ENCODE measurements at regions not wholly inside any gene's neighbourhood (a gene's known extent, or its start where the extent isn't known, plus 50 kb on each side); places are given as distances from the start of the nearest gene placed in this dataset.
"Not testable (repeated sequence)": the region's sequence is repeated elsewhere in the genome, so short reads cannot be mapped to it uniquely, and the experiment has no call there.

GRCh38 chr4:120636120-120636630, 286.4 kb downstream of the PRDM5 start:
- DNase-seq: no peak

- DNase-seq: no peak
These were observed 288.7 kb downstream of the PRDM5 start for GRCh38 chr4:120633810-120634209.

DNA sequence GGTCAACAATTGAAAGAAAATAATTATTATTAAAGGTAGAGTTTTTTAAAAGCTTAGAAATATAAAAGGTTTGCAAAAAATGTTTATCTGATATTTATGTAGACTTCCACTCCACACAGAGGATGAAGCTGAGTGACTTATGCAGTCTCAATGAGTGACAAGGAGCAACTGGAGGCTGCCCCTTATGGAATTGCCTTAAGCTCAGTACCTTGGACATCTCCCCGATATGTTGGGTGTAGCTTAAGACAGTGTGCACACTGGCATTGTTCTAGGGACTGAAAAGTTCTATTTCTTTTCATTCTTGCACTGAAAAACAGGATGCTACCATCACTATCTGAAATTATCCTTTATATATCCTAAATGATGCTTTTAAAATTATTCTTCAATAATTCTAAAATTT, 292.1 kb downstream of the PRDM5 start:
- no peak for DNase-seq

DNA sequence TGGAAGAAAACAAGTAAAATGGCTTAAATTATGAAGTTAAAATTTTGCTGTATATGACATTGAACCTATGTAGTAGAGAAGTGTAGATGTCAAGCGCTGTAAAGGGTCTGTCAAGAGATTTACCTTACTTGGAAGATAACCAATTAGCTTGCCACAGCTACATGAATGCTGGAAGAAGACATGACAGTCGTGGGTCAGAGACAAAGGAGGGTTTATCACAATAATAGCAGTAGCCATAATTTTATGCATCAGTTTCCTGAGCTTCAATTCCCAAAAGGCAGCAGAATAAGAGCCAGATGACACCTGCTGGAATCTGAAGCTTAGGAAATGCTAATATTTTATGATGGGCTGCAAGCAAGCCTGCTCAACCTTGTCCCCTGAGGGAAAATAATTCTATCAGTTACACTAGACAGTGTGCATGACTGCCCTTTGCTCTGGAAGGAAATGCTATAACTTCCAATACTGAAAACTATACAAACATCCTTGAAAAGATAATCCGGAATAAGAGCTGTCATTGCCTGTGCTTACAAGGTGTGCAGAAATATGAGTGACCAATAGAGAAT, 292.9 kb downstream of the PRDM5 start:
- no peak for DNase-seq

DNA sequence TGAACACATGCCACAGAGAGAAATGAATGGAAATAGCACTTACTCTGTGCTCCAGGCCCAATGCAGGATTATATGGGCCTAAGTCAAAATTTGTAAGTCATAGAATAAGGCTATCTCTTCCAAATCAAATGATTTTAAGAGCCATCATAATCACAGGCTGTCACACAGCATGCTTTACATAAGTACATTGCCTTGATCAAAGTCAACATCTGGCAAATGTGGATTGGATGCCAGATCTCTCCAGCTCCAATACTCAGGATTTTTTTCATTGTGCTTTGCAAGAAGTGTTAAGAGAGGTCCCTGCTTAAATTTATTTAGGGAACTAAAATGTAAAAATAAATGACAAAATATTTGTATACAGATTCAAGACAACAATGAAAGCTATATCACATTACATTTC, 299.9 kb downstream of the PRDM5 start:
- no peak for DNase-seq

DNA sequence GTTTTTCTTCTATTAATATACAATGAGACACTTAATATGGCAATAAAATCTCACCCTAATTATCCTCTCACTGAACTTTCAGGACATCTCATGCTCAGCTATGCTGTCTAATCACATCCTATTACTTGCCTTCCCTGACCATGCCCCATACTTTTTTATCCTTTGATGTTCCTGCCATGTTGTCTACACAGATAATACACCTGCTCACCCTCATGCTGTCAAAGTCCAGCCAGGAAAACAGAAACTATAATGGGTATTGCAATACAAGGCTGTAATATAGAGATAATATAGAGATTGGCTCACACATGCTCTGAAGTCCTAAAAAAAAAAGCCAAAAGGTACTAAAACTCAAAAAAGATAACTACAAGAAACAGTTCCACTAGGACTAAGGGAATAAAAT, 305.4 kb downstream of the PRDM5 start:
- no peak for DNase-seq

GRCh38 chr4:120616041-120616440, 306.5 kb downstream of the PRDM5 start:
- DNase-seq: no peak

DNA sequence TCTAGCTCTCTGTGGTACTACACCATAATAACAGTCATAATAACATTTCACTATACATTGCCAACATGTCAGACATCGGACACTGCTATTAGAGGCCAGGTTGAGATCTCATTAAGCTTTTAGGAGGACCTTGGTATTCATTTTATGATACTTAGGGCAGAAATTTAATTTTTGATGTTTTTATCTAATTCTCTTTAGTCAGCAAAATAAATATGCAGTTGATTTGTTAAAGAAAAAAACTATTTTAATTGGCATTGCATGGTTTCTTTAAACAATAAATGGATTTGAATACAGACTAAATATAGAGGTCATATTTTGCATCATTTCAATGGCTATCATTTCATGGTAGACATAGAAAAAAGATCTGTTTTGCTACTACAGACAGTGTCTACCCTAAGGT, 308.7 kb downstream of the PRDM5 start:
- no peak for DNase-seq

- no peak for DNase-seq
These were observed 311.4 kb downstream of the PRDM5 start for GRCh38 chr4:120611092-120611491.

DNA sequence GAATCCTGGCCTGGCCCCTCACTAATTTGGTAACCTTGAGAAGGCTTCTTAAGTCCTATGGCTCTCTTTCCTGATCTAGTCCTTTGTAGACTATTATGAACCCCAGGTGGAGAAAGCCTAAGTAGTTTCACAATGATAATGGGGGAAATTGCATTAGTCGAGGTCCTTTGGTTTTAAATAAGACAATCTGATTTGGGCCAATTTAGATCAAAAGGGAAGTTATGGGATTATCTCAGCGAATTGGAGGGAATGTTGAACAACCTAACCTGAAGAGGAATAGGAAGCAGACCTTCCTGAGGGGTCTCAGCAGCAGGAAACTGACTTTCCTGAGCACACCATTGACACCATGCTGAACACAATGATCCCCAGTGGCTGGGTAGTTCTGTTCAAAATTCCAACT, 331.5 kb downstream of the PRDM5 start:
- DNase-seq: no peak

DNA sequence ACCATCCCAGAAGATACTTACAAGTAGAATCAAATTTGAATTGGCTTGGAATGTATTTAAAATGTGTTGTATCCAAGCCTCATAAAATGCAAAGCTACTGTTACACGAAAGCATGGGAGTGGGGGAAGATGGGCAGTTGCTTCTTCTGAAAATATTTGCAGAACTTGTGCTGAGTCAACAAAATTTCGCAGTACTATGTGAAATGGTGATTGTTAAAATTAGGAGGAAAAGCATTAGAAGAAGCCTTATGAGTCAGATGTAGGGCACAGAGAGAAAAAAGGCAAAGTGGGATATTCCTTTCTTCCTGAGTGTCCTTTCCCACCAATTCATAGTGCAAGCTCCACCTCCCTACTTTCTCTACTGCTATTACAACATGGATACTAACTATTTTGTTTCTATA, 332.7 kb downstream of the PRDM5 start:
- DNase-seq: no peak

- no peak for DNase-seq
These were observed 353.8 kb downstream of the PRDM5 start for GRCh38 chr4:120568731-120569130.

DNA sequence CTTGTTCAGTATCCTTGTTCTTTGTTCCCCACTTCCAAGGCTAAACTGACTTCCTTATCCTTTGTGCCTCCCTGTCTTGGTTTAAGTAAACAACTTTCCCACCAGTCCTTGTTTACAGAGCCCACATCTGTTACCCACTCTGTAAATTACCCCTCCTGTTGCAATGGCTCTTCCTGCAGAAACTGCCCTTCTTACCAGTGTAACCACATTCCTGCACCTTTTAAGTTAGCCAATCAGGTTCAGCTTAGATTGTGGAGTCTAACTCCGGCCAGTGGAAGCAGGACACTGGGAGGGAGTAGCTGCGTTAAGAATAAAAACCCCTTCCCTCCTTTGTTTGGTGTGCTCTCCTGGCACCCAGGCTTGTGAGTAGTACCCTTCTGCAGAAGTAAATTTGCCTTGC, 360.9 kb downstream of the PRDM5 start:
- DNase-seq: no peak

DNA sequence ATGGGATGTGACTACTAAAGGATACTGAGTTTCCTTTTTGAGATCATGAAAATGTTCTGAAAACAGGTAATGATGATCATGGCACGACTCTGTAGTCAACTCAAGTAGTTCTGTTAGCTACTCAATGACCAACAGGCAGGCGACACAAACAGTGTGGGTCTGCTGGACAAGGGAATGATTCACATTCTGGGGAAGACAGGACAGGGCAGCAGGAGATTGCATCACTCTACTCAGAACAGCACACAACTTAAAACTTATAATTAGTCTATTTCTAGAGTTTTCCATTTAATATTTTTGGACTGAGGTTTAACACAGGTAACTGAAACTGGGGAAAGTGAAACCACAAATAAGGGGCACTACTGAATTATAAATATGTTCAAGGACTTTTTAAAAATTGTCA, 365.2 kb downstream of the PRDM5 start:
- no peak for DNase-seq

GRCh38 chr4:120555058-120555457, 367.5 kb downstream of the PRDM5 start:
- no peak for DNase-seq

DNA sequence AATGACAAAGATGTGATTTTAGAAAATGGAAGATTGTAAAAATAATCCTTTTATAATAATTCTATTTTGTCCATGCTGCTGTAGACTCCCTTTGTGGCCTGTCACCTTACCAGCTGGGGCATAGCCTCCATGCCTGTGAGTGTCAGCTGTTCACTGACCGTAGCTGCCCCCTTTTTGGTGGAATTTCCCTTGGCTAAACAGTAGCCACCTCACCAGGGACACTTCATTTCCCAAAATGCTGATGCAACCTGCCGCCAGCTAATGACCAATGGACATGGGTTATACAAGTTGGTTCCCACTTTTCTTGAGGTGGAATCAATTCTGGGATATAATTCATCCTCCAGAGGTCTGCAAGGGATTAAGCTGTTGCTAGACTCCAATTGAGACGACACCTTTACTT, 368.4 kb downstream of the PRDM5 start:
- DNase-seq: no peak

- not testable (repeated sequence) for DNase-seq
These were observed 371.8 kb downstream of the PRDM5 start for GRCh38 chr4:120550624-120551220.

- DNase-seq: no peak
These were observed 373.4 kb downstream of the PRDM5 start for GRCh38 chr4:120549011-120549570.

- no peak for DNase-seq
These were observed 377.1 kb downstream of the PRDM5 start for GRCh38 chr4:120545391-120545790.

DNA sequence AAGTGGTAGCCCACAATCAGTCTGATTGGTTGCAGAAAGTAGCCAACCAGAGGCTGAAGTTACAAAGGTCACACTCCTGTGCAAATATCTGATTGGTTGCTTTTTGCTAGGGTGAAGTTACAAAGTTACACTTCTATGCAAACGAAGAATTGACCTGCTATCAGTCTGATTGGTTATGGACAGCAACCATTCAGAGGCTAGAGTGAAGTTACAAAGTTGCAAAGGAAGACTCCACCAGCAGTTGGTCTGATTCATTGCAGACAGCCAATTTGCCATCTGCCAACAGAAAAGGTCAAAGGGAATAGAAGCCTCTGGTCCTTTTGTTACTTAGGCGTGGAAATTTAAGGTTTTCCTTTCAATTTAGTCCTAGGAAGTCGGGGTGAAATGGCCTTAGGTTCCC, 377.7 kb downstream of the PRDM5 start:
- DNase-seq: no peak

DNA sequence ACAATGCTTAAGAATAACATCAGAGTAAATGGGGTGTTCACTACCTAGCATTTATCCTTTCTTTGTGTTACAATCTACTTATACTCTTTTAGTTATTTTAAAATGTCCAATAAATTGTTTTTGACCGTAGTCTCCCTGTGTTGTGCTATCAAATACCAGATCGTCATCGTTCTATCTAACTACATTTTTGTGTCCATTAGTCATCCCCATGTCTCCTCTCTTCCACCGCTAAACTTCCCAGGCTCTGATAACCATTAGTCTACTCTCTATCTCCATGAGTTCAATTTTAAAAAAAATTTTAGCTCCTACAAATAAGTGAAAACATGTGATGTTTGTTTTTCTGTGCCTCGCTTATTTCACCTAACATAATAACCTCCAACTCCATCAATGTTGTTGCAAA, 381.9 kb downstream of the PRDM5 start:
- DNase-seq: no peak

DNA sequence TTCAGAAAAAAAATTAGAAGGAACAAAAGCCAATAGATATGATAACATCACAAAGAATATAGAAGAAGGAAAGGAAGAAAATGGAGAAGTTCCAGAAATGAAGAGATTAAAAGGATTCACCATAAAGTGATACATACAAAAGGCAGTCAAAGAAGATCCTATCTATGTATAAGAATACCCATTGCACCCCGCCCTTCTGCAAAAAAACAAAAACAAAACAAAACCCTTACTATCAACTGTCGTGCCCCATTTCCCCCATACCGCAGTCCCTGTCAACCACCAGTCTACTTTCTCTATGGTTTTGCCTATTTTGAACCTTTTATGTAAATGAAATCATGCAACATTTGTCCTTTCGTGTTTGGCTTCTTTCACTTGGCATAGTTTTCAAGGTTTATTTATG, 385.6 kb downstream of the PRDM5 start:
- DNase-seq: no peak

GRCh38 chr4:120528428-120528827, 394.1 kb downstream of the PRDM5 start:
- no peak for DNase-seq

- DNase-seq: no peak
These were observed 396.5 kb downstream of the PRDM5 start for GRCh38 chr4:120526033-120526432.

- DNase-seq: no peak
These were observed 397.4 kb downstream of the PRDM5 start for GRCh38 chr4:120525106-120525505.
